Activated T-cell treated with anti-CD3 and anti-CD28 coated beads, Interleukin-2, amount 50 U/mL, for 72 hours (primary cell): ENCODE measurements at regions not wholly inside any gene's neighbourhood (a gene's known extent, or its start where the extent isn't known, plus 50 kb on each side); places are given as distances from the start of the nearest gene placed in this dataset.

Experiments
- ATAC-seq, 2 donors: fragments of 150-1000 bp; cut with Tn5 transposase; replicated peaks in 1 of 2; 2 replicates each; pipeline ENCODE4 v1.10.0; 2021; ENCODE audit warnings: moderate library complexity in 2 of 2, mild to moderate bottlenecking in 1 of 2
- DNase-seq, 2 donors: peaks; one replicate each; pipeline ENCODE4 v3.0.0; 2021 to 2022; ENCODE audit warnings: mixed read lengths in 1 of 2
- H3K27ac Mint-ChIP-seq: one replicate; pipeline ENCODE4 v1.8.0; 2022; ENCODE audit warnings: mild to moderate bottlenecking, moderate library complexity, mixed read lengths
- H3K27me3 Mint-ChIP-seq: one replicate; pipeline ENCODE4 v1.8.0; 2022; ENCODE audit warnings: low read depth, mixed read lengths
- H3K36me3 Mint-ChIP-seq, 2 donors: one replicate each; pipeline ENCODE4 v1.8.0; 2022; ENCODE audit warnings: mixed read lengths in 2 of 2, mild to moderate bottlenecking in 1 of 2; ENCODE audit not compliant: insufficient read depth in 2 of 2
- H3K4me1 Mint-ChIP-seq: one replicate; pipeline ENCODE4 v1.8.0; 2022; ENCODE audit warnings: low read depth, mixed read lengths
- H3K4me3 Mint-ChIP-seq, 2 donors: one replicate each; pipeline ENCODE4 v1.8.0; 2022; ENCODE audit warnings: mild to moderate bottlenecking in 2 of 2, mixed read lengths in 2 of 2, moderate library complexity in 2 of 2
- H3K9me3 Mint-ChIP-seq, 2 donors: one replicate each; pipeline ENCODE4 v1.8.0; 2022; ENCODE audit warnings: mixed read lengths in 2 of 2

DNA sequence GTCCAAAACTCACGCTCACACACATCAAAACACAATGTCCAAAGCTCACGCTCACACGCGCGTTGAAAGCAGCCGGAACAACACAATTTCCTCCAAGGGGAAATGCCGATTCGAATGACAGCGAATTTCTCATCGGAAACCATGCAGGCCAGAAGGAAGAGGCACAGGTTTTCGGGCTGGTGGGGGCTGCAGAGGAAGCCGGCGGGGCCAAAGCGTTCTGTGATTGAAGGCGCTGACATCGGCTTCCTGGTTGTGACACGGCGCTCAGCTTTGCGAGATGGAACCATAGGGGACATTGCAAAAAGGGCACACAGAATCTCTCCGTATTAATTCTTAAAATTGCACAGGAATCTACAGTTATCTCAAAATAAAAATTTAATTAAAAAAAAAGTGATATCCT, 61.3 kb downstream of the FOXL3 start:
- H3K4me3 Mint-ChIP-seq = no peak overlapping the region
- H3K4me1 Mint-ChIP-seq = peaks cover 12% of the 10 kb centered on the region
- ATAC-seq = peak; percentile 76 to 78
- no peaks in the 10 kb centered on the region for H3K36me3 Mint-ChIP-seq
- peak; percentile 58 to 70 for DNase-seq
- H3K27ac Mint-ChIP-seq = no peak overlapping the region
- H3K27me3 Mint-ChIP-seq = no peaks in the 10 kb centered on the region
- H3K9me3 Mint-ChIP-seq = no peaks in the 10 kb centered on the region

DNA sequence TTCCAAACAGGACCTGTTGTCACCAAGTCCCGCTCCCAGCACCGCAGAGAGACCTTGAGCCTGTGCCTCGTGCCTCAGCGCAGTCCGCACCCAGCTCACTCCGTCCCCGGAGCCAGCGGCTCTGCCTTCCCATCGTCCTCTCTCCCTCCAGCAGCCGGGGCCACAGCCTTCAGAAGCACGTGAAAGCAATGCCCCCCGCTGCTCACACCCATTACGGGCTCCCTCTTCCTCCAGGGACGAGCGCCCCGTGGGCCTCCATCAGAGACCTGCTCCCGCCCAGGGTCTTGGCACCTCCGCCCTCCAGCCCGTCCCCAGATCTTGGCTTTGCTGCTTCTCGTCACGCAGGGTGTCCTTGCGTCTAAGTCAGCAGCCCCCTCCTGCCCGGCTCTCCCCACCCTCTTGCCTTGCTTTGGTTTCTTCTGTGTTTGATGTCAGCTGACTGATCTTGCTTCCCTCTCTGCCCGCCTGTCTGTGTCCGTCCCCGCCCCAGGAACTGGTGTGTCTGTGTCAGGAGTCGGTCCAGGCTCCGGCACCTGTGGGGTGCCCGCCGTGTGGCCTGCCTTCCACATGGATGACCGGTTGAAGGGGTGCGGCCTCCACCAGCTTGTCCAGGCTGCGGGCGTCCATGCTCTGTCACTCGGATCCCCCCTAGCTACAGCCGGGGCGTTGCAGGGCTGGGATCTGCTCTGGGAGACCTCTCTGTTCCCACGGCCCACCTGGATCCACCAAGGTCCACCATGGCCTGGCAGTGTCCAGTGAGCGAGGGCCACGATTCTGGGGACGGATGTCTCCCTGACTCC, 61.9 kb downstream of the FOXL3 start:
- Mint-ChIP-seq H3K27ac (peak overlapping the region; percentile 23), H3K4me1 (peaks cover 12% of the 10 kb centered on the region), H3K9me3 (no peaks in the 10 kb centered on the region), H3K4me3 (no peak overlapping the region), H3K36me3 (no peaks in the 10 kb centered on the region), H3K27me3 (no peaks in the 10 kb centered on the region)
- ATAC-seq (peak; percentile 70 to 73), DNase-seq (peak; percentile 38 to 49)

DNA sequence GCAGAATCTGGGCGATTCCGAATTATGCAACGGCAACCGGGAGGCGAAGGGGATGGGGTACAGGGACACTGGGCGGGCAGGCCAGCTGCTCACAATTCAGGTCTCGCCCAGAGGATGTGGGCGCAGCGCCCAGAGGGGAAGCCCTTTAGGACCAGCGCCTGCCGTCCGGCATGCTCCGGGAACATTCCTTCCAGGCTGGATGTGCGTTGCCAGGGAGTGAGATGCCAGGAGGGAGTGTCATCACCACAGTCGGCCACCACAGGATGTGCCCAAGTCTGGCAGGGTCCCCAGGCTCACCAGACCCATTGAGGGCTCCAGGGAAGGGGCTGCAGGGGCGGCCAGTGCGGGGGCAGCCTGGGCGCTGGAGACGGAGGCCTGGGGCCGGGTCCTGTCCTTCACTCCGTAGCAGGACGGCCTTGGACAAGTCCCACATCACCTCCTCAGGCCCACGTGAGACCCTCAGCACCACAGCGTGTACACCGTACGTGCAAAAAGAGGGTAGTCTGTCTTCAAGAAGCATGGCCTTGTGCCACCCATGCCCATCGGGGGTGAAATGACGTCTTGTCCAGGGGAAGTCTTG, 63.9 kb downstream of the FOXL3 start:
- H3K9me3 Mint-ChIP-seq = no peaks in the 10 kb centered on the region
- peaks cover 12% of the 10 kb centered on the region for H3K4me1 Mint-ChIP-seq
- no peaks in the 10 kb centered on the region for H3K27me3 Mint-ChIP-seq
- DNase-seq (no peak), ATAC-seq (no peak)
- no peak overlapping the region for H3K4me3 Mint-ChIP-seq
- H3K36me3 Mint-ChIP-seq = peaks cover 0 to under 1% of the 10 kb centered on the region in 2 donors
- H3K27ac Mint-ChIP-seq = no peak overlapping the region

DNA sequence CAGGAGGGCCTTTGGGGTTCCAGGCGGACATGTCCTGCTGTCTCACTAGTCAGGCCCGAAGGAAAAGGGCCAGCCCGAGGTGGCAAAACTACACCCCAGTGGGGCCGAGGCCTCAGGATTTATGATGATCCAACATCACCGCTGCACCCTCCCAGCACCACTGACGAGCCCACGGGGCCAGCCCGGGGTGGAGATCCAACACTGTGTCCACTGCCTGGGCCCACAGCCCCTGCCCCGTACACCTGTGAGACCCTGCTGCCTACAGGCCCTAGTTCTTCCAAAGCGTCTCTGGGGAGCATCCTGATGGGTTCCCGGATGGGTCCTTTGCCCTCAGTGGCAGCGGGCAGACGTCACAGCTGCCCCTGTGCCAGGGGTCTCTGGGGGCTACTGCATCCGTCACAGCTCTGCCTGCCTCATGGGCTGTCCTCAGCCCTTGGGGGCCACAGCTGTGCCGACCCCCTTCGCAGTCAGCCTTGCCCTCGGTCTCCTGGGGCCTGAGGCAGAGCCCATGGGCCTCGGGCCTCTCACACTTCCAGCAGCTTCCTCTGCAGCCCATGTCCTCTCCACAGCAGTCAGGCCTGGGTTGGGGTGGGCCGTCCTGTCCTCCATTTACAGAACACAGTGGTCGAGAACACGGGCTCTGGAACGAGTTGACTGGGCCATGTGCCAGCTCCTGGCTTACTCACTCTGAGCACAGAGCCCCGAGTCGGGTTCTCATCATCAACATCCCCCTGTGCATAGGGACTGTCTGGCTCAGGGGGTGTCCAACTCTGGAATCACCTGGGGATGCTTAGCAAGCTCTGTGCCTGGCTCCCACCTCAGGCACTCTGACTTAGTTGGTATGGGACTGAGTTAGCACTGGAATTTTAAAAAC, 64.9 kb downstream of the FOXL3 start:
- H3K4me3 Mint-ChIP-seq = no peak overlapping the region
- no peaks in the 10 kb centered on the region for H3K27me3 Mint-ChIP-seq
- no peak overlapping the region for H3K27ac Mint-ChIP-seq
- no peak for ATAC-seq
- H3K9me3 Mint-ChIP-seq = no peaks in the 10 kb centered on the region
- peaks cover 14% of the 10 kb centered on the region for H3K4me1 Mint-ChIP-seq
- DNase-seq = no peak
- peaks cover 0 to 2% of the 10 kb centered on the region in 2 donors for H3K36me3 Mint-ChIP-seq

DNA sequence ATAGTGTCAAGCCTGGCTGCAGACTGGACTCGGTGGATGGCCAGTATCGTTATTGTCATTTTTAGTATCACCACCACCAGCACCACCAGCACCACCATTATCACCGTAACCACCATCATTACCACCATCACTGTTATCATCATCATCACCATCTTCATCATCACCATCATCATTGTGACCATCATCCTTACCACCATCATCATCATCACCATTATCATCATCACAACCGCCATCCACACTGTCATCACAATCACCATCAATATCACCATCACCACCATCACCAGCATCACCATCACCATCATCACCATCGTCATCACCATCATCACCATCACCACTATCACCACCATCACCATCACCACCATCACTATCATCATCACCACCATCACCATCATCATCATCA, 65.6 kb downstream of the FOXL3 start:
- peaks cover 0 to 2% of the 10 kb centered on the region in 2 donors for H3K36me3 Mint-ChIP-seq
- H3K4me1 Mint-ChIP-seq = peaks cover 21% of the 10 kb centered on the region
- no peaks in the 10 kb centered on the region for H3K9me3 Mint-ChIP-seq
- no peak overlapping the region for H3K27ac Mint-ChIP-seq
- DNase-seq (no peak), ATAC-seq (no peak)
- no peaks in the 10 kb centered on the region for H3K27me3 Mint-ChIP-seq
- H3K4me3 Mint-ChIP-seq = no peak overlapping the region

DNA sequence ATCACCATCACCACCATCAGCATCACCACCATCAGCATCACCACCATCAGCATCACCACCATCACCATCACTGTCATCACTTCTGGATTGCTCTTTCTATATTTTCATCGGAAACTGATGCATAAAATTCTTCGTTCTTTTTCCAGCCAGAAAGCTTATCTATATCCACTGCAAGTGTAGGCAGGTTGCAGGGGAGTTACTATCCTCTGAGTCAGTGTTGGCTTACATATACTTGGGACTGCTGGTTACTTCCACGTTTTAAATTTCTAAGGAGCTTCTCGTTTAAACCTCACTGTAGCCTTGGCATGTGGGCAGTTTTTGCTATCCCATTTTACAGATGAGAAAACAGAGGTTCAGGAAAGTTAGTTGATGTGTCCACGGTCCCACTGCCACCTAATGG, 66.1 kb downstream of the FOXL3 start:
- no peak overlapping the region for H3K27ac Mint-ChIP-seq
- H3K4me3 Mint-ChIP-seq = no peak overlapping the region
- H3K4me1 Mint-ChIP-seq = peaks cover 27% of the 10 kb centered on the region
- no peaks in the 10 kb centered on the region for H3K9me3 Mint-ChIP-seq
- no peak for DNase-seq
- ATAC-seq = no peak
- peaks cover 0 to 2% of the 10 kb centered on the region in 2 donors for H3K36me3 Mint-ChIP-seq
- no peaks in the 10 kb centered on the region for H3K27me3 Mint-ChIP-seq

DNA sequence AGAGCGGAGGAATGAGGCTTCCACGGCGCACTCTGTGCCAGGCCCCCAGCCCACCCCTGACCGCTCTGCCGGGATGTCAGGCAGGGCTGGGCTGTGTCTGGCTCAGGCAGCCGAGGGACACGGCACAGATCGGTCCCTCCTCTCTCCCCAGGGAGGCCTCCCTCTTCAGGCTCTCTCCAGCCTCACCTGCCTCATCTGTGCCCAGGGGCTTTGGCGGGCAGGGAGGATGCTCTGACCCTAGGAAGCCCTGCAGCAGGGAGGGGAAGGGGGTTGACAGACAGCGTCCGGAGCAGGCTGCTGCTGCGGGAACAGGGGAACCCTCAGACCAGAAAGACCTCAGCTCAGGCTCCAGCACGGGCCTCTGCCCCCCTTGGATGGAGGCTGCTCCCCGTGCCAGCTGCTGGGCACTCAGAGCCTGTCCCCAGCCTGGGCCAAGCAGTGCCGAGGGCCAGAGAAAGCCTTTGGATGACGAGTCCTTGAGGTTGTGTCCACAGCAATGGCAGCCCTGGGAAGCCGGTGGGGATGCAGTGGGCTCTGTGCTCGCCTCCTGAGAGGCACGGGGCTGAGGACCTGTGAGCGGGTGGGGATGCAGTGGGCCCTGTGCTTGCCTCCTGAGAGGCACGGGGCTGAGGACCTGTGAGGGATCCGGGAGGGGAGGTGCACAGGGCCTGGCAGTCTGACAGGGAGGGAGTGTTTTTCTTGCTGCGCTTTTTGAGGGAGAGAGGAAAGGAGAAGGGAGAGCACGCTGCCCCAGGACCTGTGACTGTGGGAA, 66.9 kb downstream of the FOXL3 start:
- DNase-seq (no peak), ATAC-seq (peak in 1 of 2 donors; percentile 26)
- H3K9me3 Mint-ChIP-seq = no peaks in the 10 kb centered on the region
- no peaks in the 10 kb centered on the region for H3K27me3 Mint-ChIP-seq
- H3K27ac Mint-ChIP-seq = no peak overlapping the region
- H3K4me1 Mint-ChIP-seq = peaks cover 27% of the 10 kb centered on the region
- no peak overlapping the region for H3K4me3 Mint-ChIP-seq
- peaks cover 2 to 3% of the 10 kb centered on the region in 2 donors for H3K36me3 Mint-ChIP-seq

DNA sequence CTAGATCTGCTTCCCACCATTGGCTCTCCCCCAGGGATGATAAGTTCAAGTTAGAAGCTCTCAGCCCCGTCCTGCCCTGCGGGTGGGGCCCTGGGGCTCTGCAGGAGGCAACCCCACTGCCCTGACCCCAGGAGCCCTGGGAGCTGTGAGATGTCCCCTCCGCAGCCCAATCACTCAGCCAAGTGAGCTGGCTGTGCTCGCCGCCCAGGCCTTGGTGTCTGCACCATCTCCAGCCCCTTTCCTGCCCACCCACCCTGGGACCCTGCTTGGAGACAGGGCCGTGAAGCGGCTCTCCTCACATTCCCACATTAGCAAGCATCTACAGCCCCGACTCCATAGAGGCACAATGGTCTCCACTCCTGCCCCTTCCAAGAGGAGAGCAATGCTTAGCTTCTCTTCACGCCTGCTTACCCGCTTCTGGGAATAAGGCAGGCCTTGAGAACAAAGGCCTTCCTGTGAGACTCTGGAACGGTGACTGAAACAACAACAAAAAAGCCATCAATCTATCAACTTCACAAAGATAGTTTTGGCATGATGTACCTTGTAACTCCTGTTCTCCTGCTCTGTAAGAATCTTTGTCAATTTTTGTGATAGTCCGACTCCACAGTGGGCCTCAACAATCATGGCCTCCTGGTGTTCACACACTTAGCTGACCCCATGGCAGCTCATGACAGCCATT, 67.7 kb downstream of the FOXL3 start:
- DNase-seq (no peak), ATAC-seq (no peak)
- Mint-ChIP-seq H3K9me3 (no peaks in the 10 kb centered on the region), H3K4me1 (peaks cover 27% of the 10 kb centered on the region), H3K36me3 (peaks cover 6 to 7% of the 10 kb centered on the region in 2 donors), H3K4me3 (no peak overlapping the region), H3K27me3 (no peaks in the 10 kb centered on the region), H3K27ac (no peak overlapping the region)

DNA sequence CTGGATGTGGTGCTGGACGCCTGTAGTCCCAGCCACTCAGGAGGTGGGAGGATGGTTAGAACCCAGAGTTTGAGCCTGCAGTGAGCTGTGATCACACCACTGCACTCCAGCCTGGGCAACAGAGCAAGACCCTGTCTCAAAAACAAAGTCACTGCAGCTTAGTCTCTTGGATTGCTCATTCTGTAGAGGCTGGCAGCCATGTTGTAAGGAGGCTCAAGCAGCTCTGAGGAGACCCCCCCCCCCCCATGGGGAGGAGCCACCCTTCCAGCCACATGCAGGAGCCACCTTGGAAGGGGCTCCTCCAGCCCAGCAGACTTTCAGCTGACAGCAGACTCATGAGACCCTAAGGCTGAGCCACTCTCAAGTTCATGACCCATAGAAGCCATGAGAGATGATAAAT, 68.4 kb downstream of the FOXL3 start:
- Mint-ChIP-seq H3K4me3 (no peak overlapping the region), H3K36me3 (peaks cover 6 to 7% of the 10 kb centered on the region in 2 donors), H3K27ac (no peak overlapping the region), H3K27me3 (no peaks in the 10 kb centered on the region), H3K4me1 (peaks cover 31% of the 10 kb centered on the region), H3K9me3 (no peaks in the 10 kb centered on the region)
- ATAC-seq = no peak
- no peak for DNase-seq

DNA sequence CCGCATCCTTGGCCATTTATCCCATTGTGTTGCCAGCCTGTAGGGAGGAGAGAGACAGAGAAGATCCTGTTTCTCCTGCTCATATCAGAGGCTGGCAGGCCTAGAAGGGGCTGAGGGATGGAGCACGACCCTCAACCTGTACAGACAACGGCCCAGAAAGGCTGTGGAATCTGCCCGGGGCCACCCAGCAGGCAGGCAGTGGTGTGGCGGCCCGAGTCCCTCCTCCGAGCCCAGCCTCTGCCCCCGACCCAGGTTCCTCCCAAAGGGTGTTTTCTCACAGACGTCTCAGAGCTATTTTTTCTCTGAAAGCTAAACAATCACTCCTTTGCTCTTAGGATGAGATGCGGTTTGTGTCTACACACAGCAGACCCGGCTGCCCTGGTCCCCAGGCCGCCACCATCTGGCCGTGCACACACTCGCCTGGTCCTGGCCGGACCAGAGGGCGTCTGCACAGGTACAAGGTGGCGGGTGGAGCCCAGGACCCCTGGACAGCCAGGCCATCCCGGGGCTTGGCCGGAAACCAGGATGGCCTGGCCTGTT, 69.3 kb downstream of the FOXL3 start:
- no peak overlapping the region for H3K4me3 Mint-ChIP-seq
- H3K9me3 Mint-ChIP-seq = no peaks in the 10 kb centered on the region
- H3K4me1 Mint-ChIP-seq = peaks cover 40% of the 10 kb centered on the region
- no peak for DNase-seq
- H3K27ac Mint-ChIP-seq = no peak overlapping the region
- H3K36me3 Mint-ChIP-seq = peaks cover 6 to 7% of the 10 kb centered on the region in 2 donors
- no peak for ATAC-seq
- H3K27me3 Mint-ChIP-seq = no peaks in the 10 kb centered on the region

DNA sequence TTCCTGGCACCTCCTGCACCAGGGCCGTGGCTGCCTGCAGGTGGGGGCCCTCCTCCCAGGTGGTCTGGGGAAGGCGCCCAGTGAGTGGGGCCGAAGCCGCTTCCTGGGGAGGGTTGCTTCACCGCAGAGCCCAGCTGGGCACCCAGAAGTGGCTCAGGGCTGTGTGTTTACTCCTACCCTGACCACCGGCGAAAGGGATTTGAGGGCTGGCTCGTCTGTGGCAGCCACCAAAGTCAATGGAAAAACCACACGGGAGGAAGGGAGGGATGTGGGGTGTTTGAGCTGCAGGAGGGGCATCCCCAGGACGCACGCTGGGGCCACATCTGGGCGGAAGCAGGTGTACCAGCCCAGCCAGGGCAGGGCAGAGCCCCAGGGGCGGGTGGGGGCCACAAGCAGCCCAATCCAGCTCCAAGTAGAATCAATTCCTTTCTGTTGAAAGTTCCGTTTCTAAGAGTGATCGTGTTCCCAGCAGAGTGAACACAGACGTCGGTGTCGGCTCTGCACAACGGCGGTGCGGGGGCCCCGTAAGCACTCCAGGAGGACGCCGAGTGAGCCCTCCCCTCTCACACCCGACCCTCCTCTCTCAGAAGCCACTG, 69.9 kb downstream of the FOXL3 start:
- ATAC-seq (peak; percentile 39 to 41), DNase-seq (peak in 1 of 2 donors; percentile 28)
- Mint-ChIP-seq H3K27ac (no peak overlapping the region), H3K27me3 (no peaks in the 10 kb centered on the region), H3K36me3 (peaks cover 6 to 7% of the 10 kb centered on the region in 2 donors), H3K4me1 (peaks cover 45% of the 10 kb centered on the region), H3K4me3 (peak overlapping the region; percentile 82 to 83), H3K9me3 (no peaks in the 10 kb centered on the region)
